Hippocampal formation (tissue), 2 donors: ENCODE measurements at regions not wholly inside any gene's neighbourhood (a gene's known extent, or its start where the extent isn't known, plus 50 kb on each side); places are given as distances from the start of the nearest gene placed in this dataset.
"Not testable (repeated sequence)": the region's sequence is repeated elsewhere in the genome, so short reads cannot be mapped to it uniquely, and the experiment has no call there.

ENCODE experiments used
- DNase-seq, 2 donors: peaks; one replicate each; lab custom pipeline; 2025; lab: John Stamatoyannopoulos, UW

DNA sequence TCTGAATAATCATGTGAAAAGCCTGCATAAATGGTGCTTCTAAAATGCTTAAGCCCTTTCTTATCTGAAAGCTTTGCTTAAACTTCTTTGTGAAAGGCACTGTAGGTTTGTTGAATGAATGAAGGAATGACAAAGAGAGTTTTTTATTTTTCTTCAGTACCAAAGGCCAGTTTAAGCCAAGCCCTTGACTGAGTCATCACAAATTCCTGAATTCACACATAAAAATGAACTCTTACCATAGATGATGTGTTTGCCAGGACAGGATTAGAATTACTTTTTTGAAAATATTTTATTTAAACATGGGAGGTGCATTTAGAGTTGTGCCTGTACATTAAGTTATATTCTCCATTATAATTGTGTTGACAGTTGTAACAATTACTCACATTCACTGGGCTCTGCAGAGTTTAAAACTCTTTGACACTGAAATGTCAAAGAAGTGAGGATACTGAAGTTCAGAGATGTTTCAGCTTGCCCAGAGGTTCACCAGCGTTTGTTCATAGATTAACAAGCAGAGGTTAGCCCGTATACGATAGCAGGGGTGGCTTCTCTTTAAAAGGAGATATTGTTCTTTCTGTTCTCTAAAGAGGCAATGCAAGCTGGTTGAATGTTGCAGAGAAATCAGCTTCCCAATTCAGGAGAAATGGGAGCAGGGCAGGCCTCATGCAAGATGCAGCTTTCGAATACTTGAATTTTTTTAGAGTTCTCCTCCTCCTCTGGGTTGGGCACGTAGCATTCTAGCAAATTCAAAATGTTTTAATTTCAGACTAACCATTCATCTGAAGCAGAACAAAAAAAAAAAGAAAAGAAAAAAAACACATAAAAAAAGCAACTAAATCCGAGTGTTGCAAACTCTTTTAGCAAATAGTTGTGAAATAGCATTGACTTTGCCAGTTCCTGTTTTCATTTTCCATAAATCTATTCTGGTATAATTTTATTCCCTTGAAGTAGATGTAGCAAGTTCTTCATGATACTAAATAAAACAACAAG is 358.7 kb upstream of the KLF4 start:
- no peak for DNase-seq

GRCh38 chr9:107842530-107842929 is 353.0 kb upstream of the KLF4 start:
- DNase-seq = no peak

DNA sequence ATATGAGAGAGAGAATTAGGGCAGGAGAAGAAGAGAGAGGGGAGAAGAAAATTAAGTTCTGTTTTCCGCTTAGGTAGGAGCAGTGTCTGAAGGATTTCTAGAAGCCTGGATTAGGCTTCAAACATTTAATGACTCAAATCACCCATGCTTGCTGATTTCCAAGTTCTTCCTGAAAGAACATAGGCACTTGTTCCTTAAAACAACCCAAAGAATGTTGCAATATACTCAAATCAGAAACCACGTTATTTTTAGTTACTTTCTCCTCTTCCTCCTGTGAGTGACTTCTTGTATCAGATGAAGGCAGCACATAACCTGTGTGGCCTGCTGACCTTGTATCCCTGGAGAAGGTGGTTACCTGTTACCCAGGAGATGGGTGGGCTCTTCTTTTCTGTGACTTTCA is 351.5 kb upstream of the KLF4 start:
- DNase-seq = no peak

DNA sequence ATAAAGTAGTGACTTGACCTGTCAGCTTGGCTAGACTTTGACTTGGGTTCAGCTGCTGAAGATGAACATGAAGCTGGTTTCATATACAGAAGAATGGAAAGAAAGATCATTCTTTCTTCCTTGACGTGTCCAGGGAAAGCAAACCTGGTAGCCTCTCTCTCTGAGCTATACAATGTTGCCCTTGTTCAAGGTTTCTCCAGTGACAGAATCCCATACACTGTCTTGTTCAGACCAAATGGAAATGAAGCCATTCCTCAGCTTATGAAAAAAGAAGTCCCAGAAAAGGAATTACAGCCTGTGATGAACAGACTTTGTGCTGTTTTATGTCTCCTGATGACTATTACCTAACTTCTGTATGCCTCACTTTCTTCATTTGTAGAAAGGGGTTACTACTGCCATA is 349.8 kb upstream of the KLF4 start:
- no peak for DNase-seq

GRCh38 chr9:107838766-107839165 is 349.2 kb upstream of the KLF4 start:
- DNase-seq = no peak

GRCh38 chr9:107836300-107836699 is 346.7 kb upstream of the KLF4 start:
- DNase-seq = no peak

GRCh38 chr9:107833295-107833694 is 343.7 kb upstream of the KLF4 start:
- DNase-seq = no peak

GRCh38 chr9:107832871-107833270 is 343.3 kb upstream of the KLF4 start:
- DNase-seq = no peak

- no peak for DNase-seq
Observed at GRCh38 chr9:107830479-107830878, 340.9 kb upstream of the KLF4 start.

DNA sequence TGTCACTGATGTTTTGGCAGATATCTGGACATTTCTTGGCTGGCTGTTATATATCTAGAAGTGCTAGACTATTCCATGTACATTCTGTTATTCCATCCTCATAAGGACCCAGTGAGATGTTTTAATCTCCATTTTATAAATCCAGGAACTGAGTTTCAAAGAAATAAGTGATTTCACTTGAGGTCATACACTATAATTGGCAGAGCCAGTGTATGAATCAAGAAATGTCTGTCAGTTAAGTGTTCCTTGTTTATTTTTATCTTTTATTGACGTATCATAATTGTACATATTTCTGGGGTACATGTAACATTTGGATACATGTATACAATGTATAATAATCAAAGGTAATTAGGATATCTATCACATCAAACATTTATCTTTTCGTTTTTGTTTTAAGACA is 338.3 kb upstream of the KLF4 start:
- DNase-seq = no peak

DNA sequence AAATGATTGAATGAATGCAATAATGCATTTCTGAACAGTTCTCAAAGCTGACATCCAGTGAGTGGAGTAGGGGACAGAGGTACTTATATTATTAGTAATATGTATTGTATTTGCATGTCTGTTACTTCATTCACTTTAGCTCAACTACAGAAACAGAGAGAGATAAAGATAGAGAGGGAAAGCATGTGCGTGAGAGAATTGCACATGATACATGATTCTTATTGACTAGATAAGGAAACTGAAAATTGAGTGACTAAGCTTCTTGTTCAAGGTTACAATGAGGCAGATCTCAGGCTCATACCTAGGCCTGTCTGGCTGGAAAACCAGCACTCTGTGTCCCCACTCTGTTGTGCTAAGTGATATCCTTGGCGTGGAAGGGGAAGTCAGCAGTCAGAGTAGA is 337.7 kb upstream of the KLF4 start:
- no peak for DNase-seq

- DNase-seq = not testable (repeated sequence)
Observed at GRCh38 chr9:107826688-107826983, 337.1 kb upstream of the KLF4 start.

DNA sequence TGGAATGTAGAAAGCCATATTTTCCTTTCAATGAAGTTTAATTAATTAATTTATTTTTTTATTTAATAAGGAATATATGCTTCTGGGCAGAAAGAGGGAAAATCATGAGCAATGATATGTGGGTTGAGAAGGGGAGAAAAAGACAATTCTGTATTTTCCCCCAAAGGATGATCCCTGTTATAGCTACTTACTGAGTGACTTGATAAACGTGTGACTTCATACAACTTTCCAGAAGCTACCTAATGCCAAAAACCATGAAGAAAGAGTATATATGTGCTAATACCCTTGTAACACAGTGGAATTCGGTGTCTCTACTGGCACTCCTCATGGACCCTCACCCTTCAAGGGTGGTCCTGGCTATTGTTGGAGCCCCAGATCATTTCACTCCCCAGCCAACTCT is 335.0 kb upstream of the KLF4 start:
- DNase-seq = no peak

GRCh38 chr9:107819772-107820565 is 330.4 kb upstream of the KLF4 start:
- DNase-seq = no peak

DNA sequence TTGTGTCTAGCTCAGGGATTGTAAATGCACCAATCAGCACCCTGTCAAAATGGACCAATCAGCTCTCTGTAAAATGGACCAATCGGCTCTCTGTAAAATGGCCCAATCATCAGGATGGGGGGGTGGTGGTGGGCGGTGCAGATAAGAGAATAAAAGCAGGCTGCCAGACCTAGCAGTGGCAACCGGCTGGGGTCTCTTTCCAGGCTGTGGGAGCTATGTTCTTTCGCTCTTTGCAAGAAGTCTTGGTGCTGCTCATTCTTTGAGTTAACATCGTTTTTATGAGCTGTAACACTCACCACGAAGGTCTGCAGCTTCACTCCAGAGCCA is 328.9 kb upstream of the KLF4 start:
- not testable (repeated sequence) for DNase-seq

- DNase-seq = not testable (repeated sequence)
Observed at GRCh38 chr9:107817595-107818502, 328.3 kb upstream of the KLF4 start.

GRCh38 chr9:107816561-107817021 is 327.0 kb upstream of the KLF4 start:
- DNase-seq = no peak

DNA sequence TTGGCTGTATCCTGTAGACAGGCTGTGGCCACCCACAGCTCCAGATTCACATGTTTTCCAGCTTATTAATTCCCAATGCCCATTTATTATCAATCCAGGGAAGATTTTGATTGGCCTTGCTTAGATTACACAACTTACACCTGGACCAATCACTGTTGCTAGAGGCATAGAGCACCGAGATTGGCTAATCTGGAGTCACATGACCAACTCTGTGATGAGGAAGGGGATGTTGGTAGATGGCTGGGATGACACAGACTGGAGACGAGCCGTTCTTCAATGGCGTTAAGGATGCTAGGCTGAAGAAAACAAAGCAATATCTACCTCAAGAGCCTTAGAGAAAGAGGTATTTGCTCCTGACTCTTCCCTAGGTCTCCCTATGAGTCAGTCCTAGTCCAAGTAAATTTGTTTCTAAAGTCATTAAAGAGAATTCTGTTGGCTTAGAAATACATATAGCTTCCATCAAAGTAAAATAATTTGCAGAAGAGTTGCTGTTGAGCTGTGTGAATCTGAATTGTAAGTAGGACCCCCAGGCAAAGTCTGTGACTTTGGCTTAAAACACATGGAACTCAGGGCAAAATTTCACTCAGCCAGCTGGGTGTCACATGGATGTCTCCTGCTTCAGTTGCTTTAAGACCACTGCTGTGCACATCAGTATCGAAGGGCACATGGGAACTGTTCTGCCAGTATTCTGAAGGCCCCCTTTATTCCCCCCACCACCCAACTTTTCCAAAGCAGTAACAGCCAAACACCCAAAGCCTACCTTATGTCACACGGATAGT is 326.4 kb upstream of the KLF4 start:
- DNase-seq = no peak

GRCh38 chr9:107813287-107813686 is 323.7 kb upstream of the KLF4 start:
- DNase-seq = no peak

- DNase-seq = no peak
Observed at GRCh38 chr9:107810461-107810961, 320.9 kb upstream of the KLF4 start.

GRCh38 chr9:107809871-107810460 is 320.4 kb upstream of the KLF4 start:
- no peak for DNase-seq
